Endothelial cell of umbilical vein (primary cell): ENCODE measurements at regions not wholly inside any gene's neighbourhood (a gene's known extent, or its start where the extent isn't known, plus 50 kb on each side); places are given as distances from the start of the nearest gene placed in this dataset.

ENCODE experiments used
- BruUV-seq: library from RNA; stranded (reverse); fragments of 400-500 nt; replicated peaks from 2 replicates; lab custom pipeline; 2021; lab: Mats Ljungman, UMichigan
- CTCF ChIA-PET: fragments of 300-600, 350-600 bp; sonication (Branson Sonifier 250); formaldehyde crosslinking; loops from one replicate; lab custom pipeline; 2021; ENCODE audit warnings: antibody characterized with exemption, inconsistent platforms; lab: Charles Lee
- POLR2A ChIA-PET: fragments of 300-600, 350-600 bp; sonication (Branson Sonifier 250); formaldehyde crosslinking; loops from one replicate; lab custom pipeline; 2021; ENCODE audit warnings: antibody characterized with exemption, inconsistent platforms; lab: Charles Lee
- DNase-seq: peaks from one replicate; pipeline ENCODE4 v3.0.0-alpha.2; 2011; ENCODE audit warnings: low read depth, low spot score
- FAIRE-seq: peaks from 2 replicates; lab custom pipeline; 2011; peaks lifted over from hg19 to GRCh38; lab: Jason Lieb, UNC
- H2AFZ ChIP-seq: 2 replicates; pipeline ENCODE4 v1.6.0; 2012; ENCODE audit warnings: low read depth, low read length, control low read depth, inconsistent platforms
- H3K27ac ChIP-seq: 2 replicates; pipeline ENCODE4 v1.5.1; 2011; ENCODE audit warnings: low read depth, mild to moderate bottlenecking, control low read depth, low read length, moderate library complexity; ENCODE audit not compliant: insufficient read depth
- H3K27me3 ChIP-seq, 2 experiments: 2 replicates each; pipeline versions ENCODE4 v1.6.0 to v1.6.1; 2011; ENCODE audit warnings: low read length in 2 of 2, mixed read lengths in 1 of 2; ENCODE audit not compliant: control insufficient read depth in 2 of 2, insufficient read depth in 2 of 2
- H3K36me3 ChIP-seq, 2 experiments: 2 replicates in 1 of 2; 3 replicates in 1 of 2; pipeline ENCODE4 v1.5.1; 2011; ENCODE audit warnings: low read length in 2 of 2, mild to moderate bottlenecking in 1 of 2, moderate library complexity in 1 of 2; ENCODE audit not compliant: control insufficient read depth in 2 of 2, insufficient read depth in 2 of 2; ENCODE audit errors: extremely low read depth in 1 of 2
- H3K4me1 ChIP-seq: 3 replicates; pipeline ENCODE4 v1.5.1; 2011; ENCODE audit warnings: mild to moderate bottlenecking, low read length; ENCODE audit not compliant: control insufficient read depth, insufficient read depth; ENCODE audit errors: extremely low read depth
- H3K4me2 ChIP-seq: 2 replicates; pipeline ENCODE4 v1.6.1; 2011; ENCODE audit warnings: low read length, control low read depth, mixed read lengths; ENCODE audit not compliant: insufficient read depth
- H3K4me3 ChIP-seq, 3 experiments: fragments of 200-600 bp in 1 of 3; sonication (generic), shearing (Covaris generic) in 1 of 3; replicated peaks in 1 of 3; 2 replicates each; pipeline ENCODE4 v1.5.1; 2011 to 2016; ENCODE audit warnings: control low read depth in 3 of 3, low read length in 3 of 3, mild to moderate bottlenecking in 2 of 3, inconsistent platforms in 1 of 3, low read depth in 1 of 3, moderate library complexity in 1 of 3; ENCODE audit not compliant: insufficient read depth in 1 of 3
- H3K79me2 ChIP-seq: 2 replicates; pipeline ENCODE4 v1.6.0; 2012; ENCODE audit warnings: low read length, inconsistent platforms; ENCODE audit not compliant: control insufficient read depth, insufficient read depth
- H3K9ac ChIP-seq: replicated peaks from 2 replicates; pipeline ENCODE3; 2011; ENCODE audit warnings: low read length, control low read depth; ENCODE audit not compliant: insufficient read depth; ENCODE audit errors: extremely low read depth
- H3K9me1 ChIP-seq: replicated peaks from 3 replicates; pipeline ENCODE4 v1.6.0; 2011; ENCODE audit warnings: mild to moderate bottlenecking, low read length; ENCODE audit not compliant: control insufficient read depth, insufficient read depth; ENCODE audit errors: extremely low read depth
- H3K9me3 ChIP-seq: replicated peaks from 2 replicates; pipeline ENCODE4 v1.5.1; 2012; ENCODE audit warnings: low read length, inconsistent platforms; ENCODE audit not compliant: control insufficient read depth, insufficient read depth
- H4K20me1 ChIP-seq: replicated peaks from 2 replicates; pipeline ENCODE3; 2011; ENCODE audit warnings: mild to moderate bottlenecking, low read length; ENCODE audit not compliant: control insufficient read depth, insufficient read depth; ENCODE audit errors: extremely low read depth
- EZH2 ChIP-seq: IDR thresholded peaks from 2 replicates; pipeline ENCODE4 v1.6.1; 2012; ENCODE audit warnings: borderline replicate concordance, low read depth, mild to moderate bottlenecking, moderate library complexity, low read length, inconsistent platforms; ENCODE audit not compliant: severe bottlenecking
- GATA2 ChIP-seq: IDR thresholded peaks from 2 replicates; pipeline ENCODE4 v1.7.0; 2011; ENCODE audit warnings: low read depth, mild to moderate bottlenecking, moderate library complexity, mixed read lengths, low read length; ENCODE audit not compliant: insufficient read length, insufficient read depth
- JUN ChIP-seq: IDR thresholded peaks from 2 replicates; pipeline ENCODE4 v1.6.1; 2011; ENCODE audit warnings: borderline replicate concordance, low read depth; ENCODE audit not compliant: insufficient read length, insufficient read depth
- MYC ChIP-seq: IDR thresholded peaks from one replicate; pipeline ENCODE4 v1.6.1; 2011; ENCODE audit warnings: mild to moderate bottlenecking, low read depth, low read length
- POLR2A ChIP-seq: IDR thresholded peaks from 2 replicates; pipeline ENCODE4 v1.6.1; 2012; ENCODE audit warnings: low read depth, mild to moderate bottlenecking, control low read depth, low read length
- POLR2AphosphoS5 ChIP-seq: IDR thresholded peaks from 2 replicates; pipeline ENCODE4 v1.6.1; 2012; ENCODE audit warnings: low read depth, mild to moderate bottlenecking, control low read depth, low read length, moderate library complexity; ENCODE audit not compliant: insufficient read depth
- dilution Hi-C: fragments of 300-500 bp; cut with MboI; formaldehyde crosslinking; loops from one replicate; pipeline ENCODE4 v1.15.0; 2019; ENCODE audit warnings: low sequenced_read_pairs; ENCODE audit not compliant: extremely low pct_ligation_motif_present
- intact Hi-C: fragments of 100-400 bp; cut with micrococcal nuclease; formaldehyde crosslinking; loops from one replicate; pipeline ENCODE4 v1.10.0; 2022
- TF ChIP-seq, protein P1 (sequence below), 2 donors: IDR thresholded peaks; 1 replicate in 1 of 2; 2 replicates in 1 of 2; pipeline ENCODE4 v1.5.1; 2011; ENCODE audit warnings: low read length in 2 of 2, mild to moderate bottlenecking in 2 of 2, moderate library complexity in 2 of 2, control low read depth in 1 of 2, inconsistent platforms in 1 of 2, low read depth in 1 of 2; ENCODE audit not compliant: insufficient read depth in 1 of 2; ENCODE audit errors: extremely low read depth in 1 of 2
- TF ChIP-seq, protein P2 (sequence below): IDR thresholded peaks from 2 replicates; pipeline ENCODE4 v1.6.1; 2011; ENCODE audit not compliant: insufficient read depth, insufficient read length

GRCh38 chr20:24109537-24109936 lies 121.0 kb upstream of the GGTLC1 start:
- dilution Hi-C loops (no loop called here), intact Hi-C loops (loop anchor here (10.0 kb wide), 3 partner anchors 745 to 1515 kb away; partner anchors contain the start of genes GZF1 and NANP)
- H3K9me3 ChIP-seq, result no peaks in the 10 kb centered on the region
- FAIRE-seq (no peak), DNase-seq (no peak)
- H3K4me1 ChIP-seq, result peaks cover 21% of the 10 kb centered on the region
- no peaks in the 10 kb centered on the region for H3K9me1 ChIP-seq
- ChIA-PET POLR2A (no interaction called here), CTCF (no interaction called here)
- H3K9ac ChIP-seq, result no peak overlapping the region
- no peak overlapping the region for H3K4me2 ChIP-seq
- H3K79me2 ChIP-seq, result no peaks in the 10 kb centered on the region
- no peaks in the 10 kb centered on the region for H4K20me1 ChIP-seq
- no peaks in the 10 kb centered on the region for H3K36me3 ChIP-seq
- no TSS peak for BruUV-seq
- TF ChIP-seq GATA2 (no peak), POLR2AphosphoS5 (no peak), POLR2A (no peak), EZH2 (no peak), MYC (no peak), JUN (no peak)
- TF ChIP-seq, protein P1, sequence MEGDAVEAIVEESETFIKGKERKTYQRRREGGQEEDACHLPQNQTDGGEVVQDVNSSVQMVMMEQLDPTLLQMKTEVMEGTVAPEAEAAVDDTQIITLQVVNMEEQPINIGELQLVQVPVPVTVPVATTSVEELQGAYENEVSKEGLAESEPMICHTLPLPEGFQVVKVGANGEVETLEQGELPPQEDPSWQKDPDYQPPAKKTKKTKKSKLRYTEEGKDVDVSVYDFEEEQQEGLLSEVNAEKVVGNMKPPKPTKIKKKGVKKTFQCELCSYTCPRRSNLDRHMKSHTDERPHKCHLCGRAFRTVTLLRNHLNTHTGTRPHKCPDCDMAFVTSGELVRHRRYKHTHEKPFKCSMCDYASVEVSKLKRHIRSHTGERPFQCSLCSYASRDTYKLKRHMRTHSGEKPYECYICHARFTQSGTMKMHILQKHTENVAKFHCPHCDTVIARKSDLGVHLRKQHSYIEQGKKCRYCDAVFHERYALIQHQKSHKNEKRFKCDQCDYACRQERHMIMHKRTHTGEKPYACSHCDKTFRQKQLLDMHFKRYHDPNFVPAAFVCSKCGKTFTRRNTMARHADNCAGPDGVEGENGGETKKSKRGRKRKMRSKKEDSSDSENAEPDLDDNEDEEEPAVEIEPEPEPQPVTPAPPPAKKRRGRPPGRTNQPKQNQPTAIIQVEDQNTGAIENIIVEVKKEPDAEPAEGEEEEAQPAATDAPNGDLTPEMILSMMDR (IDR thresholded peaks at IDR 0.05; ENCODE audit: extremely low read depth in 1 of 2, insufficient read depth in 1 of 2, low read depth in 1 of 2, low read length in 2 of 2), result no peak
- TF ChIP-seq, protein P2, sequence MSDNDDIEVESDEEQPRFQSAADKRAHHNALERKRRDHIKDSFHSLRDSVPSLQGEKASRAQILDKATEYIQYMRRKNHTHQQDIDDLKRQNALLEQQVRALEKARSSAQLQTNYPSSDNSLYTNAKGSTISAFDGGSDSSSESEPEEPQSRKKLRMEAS, result no peak
- no peaks in the 10 kb centered on the region for H3K27me3 ChIP-seq
- H2AFZ ChIP-seq, result no peak overlapping the region
- H3K4me3 ChIP-seq, result no peak overlapping the region
- H3K27ac ChIP-seq, result no peak overlapping the region
